ENCODE measurements at regions not wholly inside any gene's neighbourhood (a gene's known extent, or its start where the extent isn't known, plus 50 kb on each side); places are given as distances from the start of the nearest gene placed in this dataset.

DNA sequence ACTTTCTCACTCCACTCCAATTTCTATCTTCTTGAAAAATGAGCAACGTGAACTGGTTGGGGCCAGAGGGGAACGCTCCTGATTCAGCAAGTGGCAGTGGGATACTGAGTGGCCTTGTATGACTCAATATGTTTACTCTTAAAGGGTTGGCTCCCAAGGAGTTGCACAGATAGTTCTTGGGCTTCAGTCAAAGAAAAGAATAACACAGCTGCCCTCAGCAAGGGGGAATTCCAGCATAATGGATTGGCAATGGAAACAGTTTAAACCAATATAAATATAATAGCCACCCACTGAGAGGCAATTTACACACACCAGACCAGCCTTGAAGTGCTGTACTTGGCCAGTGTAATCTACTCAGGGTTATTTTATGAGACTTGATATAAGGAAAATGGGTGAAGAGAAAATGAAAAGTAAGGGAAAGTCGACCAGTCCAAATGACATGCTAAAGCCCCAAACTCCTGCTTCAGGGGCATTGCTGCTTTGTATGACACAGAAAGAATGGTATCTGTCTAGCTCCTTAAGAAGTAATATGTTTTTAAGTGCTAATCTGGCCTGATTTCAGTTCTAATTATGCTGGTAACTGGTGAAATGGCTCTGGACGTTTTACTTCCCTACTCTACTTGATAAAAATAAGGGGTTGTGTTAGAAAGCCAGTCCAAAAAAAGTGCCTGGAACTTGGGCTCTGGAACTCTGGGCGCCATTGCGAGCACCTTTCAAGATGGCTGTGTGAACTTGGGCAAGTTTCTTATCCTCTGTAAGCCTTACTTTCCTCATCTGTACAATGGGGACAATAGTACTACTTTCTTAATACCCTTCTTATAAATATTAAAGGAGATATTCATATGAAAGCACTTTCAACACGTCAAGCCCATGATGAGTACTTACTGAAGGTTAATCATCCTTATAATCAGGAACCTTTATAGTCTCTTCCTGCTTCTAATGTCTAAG lies 712.9 kb upstream of the MAP3K7 start (continued):
- no peak for TF ChIP-seq MAFK (IDR thresholded peaks at IDR 0.05; ENCODE audit: low read depth, low read length)
- no peak for TF ChIP-seq KDM4A (IDR thresholded peaks at IDR 0.05; ENCODE audit: low read depth, low read length, severe bottlenecking)
- TF ChIP-seq RXRA (IDR thresholded peaks at IDR 0.05; ENCODE audit: insufficient read depth, low read depth, low read length): no peak
- TF ChIP-seq, protein P1, sequence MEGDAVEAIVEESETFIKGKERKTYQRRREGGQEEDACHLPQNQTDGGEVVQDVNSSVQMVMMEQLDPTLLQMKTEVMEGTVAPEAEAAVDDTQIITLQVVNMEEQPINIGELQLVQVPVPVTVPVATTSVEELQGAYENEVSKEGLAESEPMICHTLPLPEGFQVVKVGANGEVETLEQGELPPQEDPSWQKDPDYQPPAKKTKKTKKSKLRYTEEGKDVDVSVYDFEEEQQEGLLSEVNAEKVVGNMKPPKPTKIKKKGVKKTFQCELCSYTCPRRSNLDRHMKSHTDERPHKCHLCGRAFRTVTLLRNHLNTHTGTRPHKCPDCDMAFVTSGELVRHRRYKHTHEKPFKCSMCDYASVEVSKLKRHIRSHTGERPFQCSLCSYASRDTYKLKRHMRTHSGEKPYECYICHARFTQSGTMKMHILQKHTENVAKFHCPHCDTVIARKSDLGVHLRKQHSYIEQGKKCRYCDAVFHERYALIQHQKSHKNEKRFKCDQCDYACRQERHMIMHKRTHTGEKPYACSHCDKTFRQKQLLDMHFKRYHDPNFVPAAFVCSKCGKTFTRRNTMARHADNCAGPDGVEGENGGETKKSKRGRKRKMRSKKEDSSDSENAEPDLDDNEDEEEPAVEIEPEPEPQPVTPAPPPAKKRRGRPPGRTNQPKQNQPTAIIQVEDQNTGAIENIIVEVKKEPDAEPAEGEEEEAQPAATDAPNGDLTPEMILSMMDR (IDR thresholded peaks at IDR 0.05; ENCODE audit: control extremely low read depth in 1 of 3, insufficient read depth in 1 of 3, low read depth in 1 of 3, low read length in 3 of 3): no peak
- no peak for TF ChIP-seq SP2 (IDR thresholded peaks at IDR 0.05; ENCODE audit: low read length)
- no peak for TF ChIP-seq FOSL1 (IDR thresholded peaks at IDR 0.05; ENCODE audit: insufficient read depth, low read depth, low read length)
- peak; percentile 70; the same call in 1 of the 2 replicates for TF ChIP-seq CEBPB (IDR thresholded peaks at IDR 0.05; ENCODE audit: low read depth, low read length)
- TF ChIP-seq ZNF274 (IDR thresholded peaks at IDR 0.05; ENCODE audit: borderline replicate concordance, extremely low read depth, low read length): no peak
- peak; percentile 9; the same call in 1 of the 2 replicates for TF ChIP-seq SIX5 (IDR thresholded peaks at IDR 0.05; ENCODE audit: low read depth, low read length)
- no peak for TF ChIP-seq SAP30 (IDR thresholded peaks at IDR 0.05; ENCODE audit: insufficient read depth, insufficient replicate concordance, low read length)
- no peak for TF ChIP-seq ASH2L (IDR thresholded peaks at IDR 0.05; ENCODE audit: low read length)
- no peak for TF ChIP-seq CBX5 (IDR thresholded peaks at IDR 0.05; ENCODE audit: low read depth, low read length)
- no peak for TF ChIP-seq CHD1 (IDR thresholded peaks at IDR 0.05; ENCODE audit: low read depth, low read length)
- peak; percentile 14 to 100 for TF ChIP-seq EP300 (IDR thresholded peaks at IDR 0.05; ENCODE audit: borderline replicate concordance in 1 of 2, low read depth in 2 of 2, low read length in 2 of 2)
- TF ChIP-seq BCL11A (IDR thresholded peaks at IDR 0.05; ENCODE audit: low read depth in 2 of 2, low read length in 2 of 2): peak; percentile 99
- no peak for TF ChIP-seq NRF1 (IDR thresholded peaks at IDR 0.05; ENCODE audit: low read depth, low read length)
- TF ChIP-seq POLR2AphosphoS5 (IDR thresholded peaks at IDR 0.05; ENCODE audit: low read depth, low read length): no peak
- TF ChIP-seq BACH1 (IDR thresholded peaks at IDR 0.05; ENCODE audit: low read length): no peak
- TF ChIP-seq RBBP5 (IDR thresholded peaks at IDR 0.05; ENCODE audit: borderline replicate concordance, low read depth, low read length): no peak
- no peak for TF ChIP-seq GABPA (IDR thresholded peaks at IDR 0.05; ENCODE audit: borderline replicate concordance, insufficient read depth, low read length)

Measured in H1 (cell line).